ENCODE measurements at regions not wholly inside any gene's neighbourhood (a gene's known extent, or its start where the extent isn't known, plus 50 kb on each side); places are given as distances from the start of the nearest gene placed in this dataset.
"Not testable (repeated sequence)": the region's sequence is repeated elsewhere in the genome, so short reads cannot be mapped to it uniquely, and the experiment has no call there.

- no peak for DNase-seq
Observed at GRCh38 chr11:134943544-134943943, 531.5 kb upstream of the B3GAT1 start.

- no peak for DNase-seq
Observed at GRCh38 chr11:134942681-134943080, 530.6 kb upstream of the B3GAT1 start.

GRCh38 chr11:134941936-134942600 is 530.0 kb upstream of the B3GAT1 start:
- not testable (repeated sequence) for DNase-seq

GRCh38 chr11:134941326-134941725 is 529.3 kb upstream of the B3GAT1 start:
- no peak for DNase-seq

- no peak for DNase-seq
Observed at GRCh38 chr11:134940441-134941126, 528.5 kb upstream of the B3GAT1 start.

GRCh38 chr11:134939905-134940304 is 527.9 kb upstream of the B3GAT1 start:
- no peak for DNase-seq

- DNase-seq, result no peak
Observed at GRCh38 chr11:134939031-134939430, 527.0 kb upstream of the B3GAT1 start.

- no peak for DNase-seq
Observed at GRCh38 chr11:134938212-134938611, 526.2 kb upstream of the B3GAT1 start.

- not testable (repeated sequence) for DNase-seq
Observed at GRCh38 chr11:134937193-134937592, 525.2 kb upstream of the B3GAT1 start.

- DNase-seq, result no peak
Observed at GRCh38 chr11:134932761-134933160, 520.7 kb upstream of the B3GAT1 start.

GRCh38 chr11:134925432-134925831 is 513.4 kb upstream of the B3GAT1 start:
- DNase-seq, result no peak

- no peak for DNase-seq
Observed at GRCh38 chr11:134923441-134923840, 511.4 kb upstream of the B3GAT1 start.

- no peak for DNase-seq
Observed at GRCh38 chr11:134921938-134922337, 509.9 kb upstream of the B3GAT1 start.

- DNase-seq, result no peak
Observed at GRCh38 chr11:134920851-134921608, 509.0 kb upstream of the B3GAT1 start.

GRCh38 chr11:134916421-134917213 is 504.6 kb upstream of the B3GAT1 start:
- DNase-seq, result no peak

GRCh38 chr11:134915881-134916280 is 503.8 kb upstream of the B3GAT1 start:
- DNase-seq, result no peak

- DNase-seq, result no peak
Observed at GRCh38 chr11:134915212-134915611, 503.2 kb upstream of the B3GAT1 start.

GRCh38 chr11:134913999-134914590 is 502.1 kb upstream of the B3GAT1 start:
- DNase-seq, result no peak

GRCh38 chr11:134913391-134913790 is 501.3 kb upstream of the B3GAT1 start:
- DNase-seq, result no peak

GRCh38 chr11:134911514-134912180 is 499.6 kb upstream of the B3GAT1 start:
- DNase-seq, result no peak

- DNase-seq, result no peak
Observed at GRCh38 chr11:134908583-134908982, 496.5 kb upstream of the B3GAT1 start.

GRCh38 chr11:134907636-134908035 is 495.6 kb upstream of the B3GAT1 start:
- no peak for DNase-seq
